ENCODE measurements at regions not wholly inside any gene's neighbourhood (a gene's known extent, or its start where the extent isn't known, plus 50 kb on each side); places are given as distances from the start of the nearest gene placed in this dataset.

DNA sequence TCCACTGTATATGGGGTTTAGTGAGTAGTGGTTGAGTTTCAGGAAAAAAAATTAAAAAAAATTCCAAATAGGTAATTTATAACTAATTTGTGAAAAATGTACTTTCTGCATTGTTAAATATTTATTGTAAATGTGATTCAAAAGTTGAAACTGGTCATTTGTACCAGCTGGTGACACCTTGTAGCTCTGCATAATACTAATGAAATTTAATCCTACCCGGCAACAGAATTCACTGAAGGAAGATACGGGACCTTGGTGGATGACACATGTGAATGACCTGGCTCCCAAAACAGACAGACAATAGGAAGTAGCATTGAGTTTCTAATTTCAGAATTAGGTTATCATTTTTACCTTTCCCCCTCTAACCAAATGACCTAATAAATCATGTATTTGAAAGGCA is 73.8 kb downstream of the SLITRK6 start:
- Histone ChIP-seq H3K4me2 (ENCODE audit: low read length) (no peak overlapping the region), H3K27ac (ENCODE audit: low read depth, low read length, poor library complexity, severe bottlenecking) (no peak overlapping the region), H3K79me2 (ENCODE audit: insufficient read depth, low read depth, low read length) (no peaks in the 10 kb centered on the region), H3K9me3 (ENCODE audit: low read length) (no peaks in the 10 kb centered on the region), H3K4me1 (ENCODE audit: insufficient read depth, low read length, poor library complexity, severe bottlenecking) (no peaks in the 10 kb centered on the region), H3K9me2 (ENCODE audit: insufficient read depth, low read length) (no peaks in the 10 kb centered on the region), H4K20me1 (ENCODE audit: insufficient read depth, low read length) (no peaks in the 10 kb centered on the region), H2AFZ (ENCODE audit: low read length) (no peak overlapping the region), H3K36me3 (ENCODE audit: insufficient read depth, low read length) (no peaks in the 10 kb centered on the region), H3K4me3 (ENCODE audit: low read depth, low read length, poor library complexity, severe bottlenecking) (no peak overlapping the region)
- BruUV-seq (replicated peaks) = no TSS peak
- no peak for TF ChIP-seq EZH2phosphoT487 (IDR thresholded peaks at IDR 0.05; ENCODE audit: borderline replicate concordance, low read depth, low read length)
- TF ChIP-seq, protein P1, sequence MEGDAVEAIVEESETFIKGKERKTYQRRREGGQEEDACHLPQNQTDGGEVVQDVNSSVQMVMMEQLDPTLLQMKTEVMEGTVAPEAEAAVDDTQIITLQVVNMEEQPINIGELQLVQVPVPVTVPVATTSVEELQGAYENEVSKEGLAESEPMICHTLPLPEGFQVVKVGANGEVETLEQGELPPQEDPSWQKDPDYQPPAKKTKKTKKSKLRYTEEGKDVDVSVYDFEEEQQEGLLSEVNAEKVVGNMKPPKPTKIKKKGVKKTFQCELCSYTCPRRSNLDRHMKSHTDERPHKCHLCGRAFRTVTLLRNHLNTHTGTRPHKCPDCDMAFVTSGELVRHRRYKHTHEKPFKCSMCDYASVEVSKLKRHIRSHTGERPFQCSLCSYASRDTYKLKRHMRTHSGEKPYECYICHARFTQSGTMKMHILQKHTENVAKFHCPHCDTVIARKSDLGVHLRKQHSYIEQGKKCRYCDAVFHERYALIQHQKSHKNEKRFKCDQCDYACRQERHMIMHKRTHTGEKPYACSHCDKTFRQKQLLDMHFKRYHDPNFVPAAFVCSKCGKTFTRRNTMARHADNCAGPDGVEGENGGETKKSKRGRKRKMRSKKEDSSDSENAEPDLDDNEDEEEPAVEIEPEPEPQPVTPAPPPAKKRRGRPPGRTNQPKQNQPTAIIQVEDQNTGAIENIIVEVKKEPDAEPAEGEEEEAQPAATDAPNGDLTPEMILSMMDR (conservative IDR thresholded peaks at IDR 0.05; ENCODE audit: low read length) = no peak
- intact Hi-C loops (cut with micrococcal nuclease; ENCODE audit: unreplicated experiment) = no loop called here
- CTCF ChIA-PET (ENCODE audit: unreplicated experiment) = no interaction called here
- no peak for DNase-seq (ENCODE audit: low spot score)
- POLR2A ChIA-PET = no interaction called here

DNA sequence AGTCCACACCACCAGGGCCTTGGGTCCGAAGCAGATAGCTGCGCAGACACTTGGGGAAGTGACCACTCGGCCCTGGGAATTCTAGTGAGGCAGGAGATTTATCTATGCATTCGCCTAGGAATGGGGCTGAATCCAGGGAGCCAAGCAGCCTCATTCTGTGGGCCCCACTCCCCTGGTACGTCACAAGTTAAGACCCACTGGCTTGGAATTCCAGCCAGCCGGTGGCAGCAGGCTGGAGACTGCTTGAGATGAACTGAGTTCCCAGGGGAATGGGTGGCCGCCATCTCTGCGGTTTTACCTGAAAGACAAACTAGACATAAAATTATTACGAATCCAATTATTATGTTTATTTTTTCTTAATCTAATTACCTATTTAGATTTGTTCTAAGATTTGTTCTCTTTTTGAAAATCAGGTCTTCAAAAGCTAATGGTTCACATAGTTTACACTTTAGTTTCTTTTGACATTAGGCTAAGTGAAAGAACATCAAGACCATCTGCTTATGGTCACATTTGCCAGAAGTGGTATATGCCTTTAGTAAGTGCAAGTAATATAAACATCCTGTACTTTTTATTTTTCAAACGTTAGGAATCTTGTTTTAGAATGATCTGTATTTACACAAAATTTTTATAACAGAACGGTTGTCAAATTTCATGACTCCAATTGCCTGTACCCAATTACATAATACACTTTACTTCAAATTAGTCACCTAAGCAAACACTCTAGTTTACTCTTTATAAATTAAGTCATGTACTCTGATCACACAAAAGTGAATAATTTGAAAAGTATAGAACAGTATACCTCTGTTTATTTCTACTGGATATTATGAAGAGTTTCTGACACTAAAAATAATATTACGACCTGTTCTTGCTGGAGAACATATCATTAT is 74.4 kb downstream of the SLITRK6 start:
- intact Hi-C loops (cut with micrococcal nuclease; ENCODE audit: unreplicated experiment) = no loop called here
- no peak overlapping the region for H3K27ac ChIP-seq (ENCODE audit: low read depth, low read length, poor library complexity, severe bottlenecking)
- H3K9me3 ChIP-seq (ENCODE audit: low read length) = no peaks in the 10 kb centered on the region
- H3K4me3 ChIP-seq (ENCODE audit: low read depth, low read length, poor library complexity, severe bottlenecking) = no peak overlapping the region
- no peak overlapping the region for H3K4me2 ChIP-seq (ENCODE audit: low read length)
- no TSS peak for BruUV-seq (replicated peaks)
- no peaks in the 10 kb centered on the region for H4K20me1 ChIP-seq (ENCODE audit: insufficient read depth, low read length)
- TF ChIP-seq EZH2phosphoT487 (IDR thresholded peaks at IDR 0.05; ENCODE audit: borderline replicate concordance, low read depth, low read length) = no peak
- TF ChIP-seq, protein P1 (conservative IDR thresholded peaks at IDR 0.05; ENCODE audit: low read length) = no peak
- H3K79me2 ChIP-seq (ENCODE audit: insufficient read depth, low read depth, low read length) = no peaks in the 10 kb centered on the region
- ChIA-PET CTCF (ENCODE audit: unreplicated experiment) (no interaction called here), POLR2A (no interaction called here)
- no peak for DNase-seq (ENCODE audit: low spot score)
- H3K9me2 ChIP-seq (ENCODE audit: insufficient read depth, low read length) = no peaks in the 10 kb centered on the region
- H2AFZ ChIP-seq (ENCODE audit: low read length) = no peak overlapping the region
- H3K4me1 ChIP-seq (ENCODE audit: insufficient read depth, low read length, poor library complexity, severe bottlenecking) = no peaks in the 10 kb centered on the region
- H3K36me3 ChIP-seq (ENCODE audit: insufficient read depth, low read length) = no peaks in the 10 kb centered on the region

DNA sequence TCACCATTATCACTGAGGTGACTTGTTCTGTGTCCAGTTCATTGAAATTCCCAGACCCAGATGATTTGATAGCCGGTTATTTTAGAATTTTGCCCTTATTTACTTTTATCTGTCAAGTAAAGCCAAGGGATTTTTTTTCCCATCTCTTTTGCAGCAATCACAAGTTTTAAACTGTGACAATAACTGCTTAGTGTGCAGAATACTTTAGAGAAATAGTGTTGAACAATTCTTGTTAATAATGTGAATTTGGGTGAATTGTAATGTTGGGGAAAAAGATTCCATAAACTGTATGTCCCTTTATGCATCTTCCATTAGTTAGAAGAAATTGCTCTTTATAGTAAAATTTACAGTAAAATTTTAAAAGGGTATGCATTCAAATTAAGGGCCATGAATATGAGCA is 79.5 kb downstream of the SLITRK6 start:
- intact Hi-C loops (cut with micrococcal nuclease; ENCODE audit: unreplicated experiment) = no loop called here
- Histone ChIP-seq H3K4me1 (ENCODE audit: insufficient read depth, low read length, poor library complexity, severe bottlenecking) (no peaks in the 10 kb centered on the region), H4K20me1 (ENCODE audit: insufficient read depth, low read length) (no peaks in the 10 kb centered on the region), H2AFZ (ENCODE audit: low read length) (no peak overlapping the region), H3K27ac (ENCODE audit: low read depth, low read length, poor library complexity, severe bottlenecking) (no peak overlapping the region), H3K9me2 (ENCODE audit: insufficient read depth, low read length) (no peaks in the 10 kb centered on the region), H3K4me3 (ENCODE audit: low read depth, low read length, poor library complexity, severe bottlenecking) (no peak overlapping the region), H3K4me2 (ENCODE audit: low read length) (no peak overlapping the region), H3K36me3 (ENCODE audit: insufficient read depth, low read length) (no peaks in the 10 kb centered on the region), H3K9me3 (ENCODE audit: low read length) (no peaks in the 10 kb centered on the region), H3K79me2 (ENCODE audit: insufficient read depth, low read depth, low read length) (no peaks in the 10 kb centered on the region)
- POLR2A ChIA-PET = no interaction called here
- CTCF ChIA-PET (ENCODE audit: unreplicated experiment) = no interaction called here
- no TSS peak for BruUV-seq (replicated peaks)
- no peak for DNase-seq (ENCODE audit: low spot score)
- TF ChIP-seq, protein P1 (conservative IDR thresholded peaks at IDR 0.05; ENCODE audit: low read length) = no peak
- no peak for TF ChIP-seq EZH2phosphoT487 (IDR thresholded peaks at IDR 0.05; ENCODE audit: borderline replicate concordance, low read depth, low read length)
